HEK293T (cell line): ENCODE measurements at regions not wholly inside any gene's neighbourhood (a gene's known extent, or its start where the extent isn't known, plus 50 kb on each side); places are given as distances from the start of the nearest gene placed in this dataset.

Experiments
- CTCF ChIA-PET: fragments of 350-600 bp; formaldehyde crosslinking; extraction: SDS; loops from one replicate; lab custom pipeline; 2021; ENCODE audit warnings: antibody characterized with exemption, inconsistent platforms; lab: Yijun Ruan, JAX
- POLR2A ChIA-PET: fragments of 350-600 bp; formaldehyde crosslinking; extraction: SDS; loops from one replicate; lab custom pipeline; 2020; ENCODE audit warnings: antibody characterized with exemption, inconsistent platforms; lab: Yijun Ruan, JAX
- DNase-seq: peaks from one replicate; pipeline ENCODE4 v3.0.0; 2012; ENCODE audit warnings: mixed read lengths; ENCODE audit errors: extremely low spot score
- ARNT ChIP-seq: fragments of 450-650 bp; IDR thresholded peaks from 2 replicates; pipeline ENCODE4 v1.6.1; 2017; ENCODE audit warnings: mild to moderate bottlenecking
- BHLHE40 ChIP-seq: fragments of 450-650 bp; IDR thresholded peaks from 2 replicates; pipeline ENCODE4 v1.6.1; 2016; ENCODE audit warnings: mild to moderate bottlenecking, moderate library complexity, borderline replicate concordance
- CTBP1 ChIP-seq: fragments of 450-650 bp; IDR thresholded peaks from 2 replicates; pipeline ENCODE4 v1.6.1; 2016; ENCODE audit warnings: borderline replicate concordance
- ELF4 ChIP-seq: fragments of 450-650 bp; IDR thresholded peaks from 2 replicates; pipeline ENCODE4 v1.6.1; 2017; ENCODE audit warnings: antibody characterized with exemption
- FOXA1 ChIP-seq: fragments of 450-650 bp; IDR thresholded peaks from 2 replicates; pipeline ENCODE4 v1.6.1; 2016; ENCODE audit warnings: mild to moderate bottlenecking
- FOXK2 ChIP-seq: fragments of 450-650 bp; IDR thresholded peaks from 2 replicates; pipeline ENCODE4 v1.6.1; 2016; ENCODE audit warnings: mild to moderate bottlenecking
- FOXM1 ChIP-seq: fragments of 450-650 bp; IDR thresholded peaks from 2 replicates; pipeline ENCODE4 v1.6.1; 2017; ENCODE audit warnings: mild to moderate bottlenecking, borderline replicate concordance
- HDGF ChIP-seq: fragments of 450-650 bp; IDR thresholded peaks from 2 replicates; pipeline ENCODE4 v1.6.1; 2017; ENCODE audit warnings: antibody characterized with exemption, borderline replicate concordance
- L3MBTL2 ChIP-seq: fragments of 450-650 bp; conservative IDR thresholded peaks from 2 replicates; pipeline ENCODE4 v1.6.1; 2016; ENCODE audit warnings: mild to moderate bottlenecking
- LEF1 ChIP-seq: fragments of 450-650 bp; IDR thresholded peaks from 2 replicates; pipeline ENCODE4 v1.6.1; 2017; ENCODE audit warnings: mild to moderate bottlenecking, borderline replicate concordance
- NFRKB ChIP-seq: fragments of 450-650 bp; IDR thresholded peaks from 2 replicates; pipeline ENCODE4 v1.6.1; 2016; ENCODE audit warnings: mild to moderate bottlenecking, moderate library complexity
- PKNOX1 ChIP-seq: fragments of 450-650 bp; IDR thresholded peaks from 2 replicates; pipeline ENCODE4 v1.6.1; 2016
- SP1 ChIP-seq: fragments of 450-650 bp; IDR thresholded peaks from 2 replicates; pipeline ENCODE4 v1.6.1; 2017
- SUZ12 ChIP-seq: fragments of 450-650 bp; IDR thresholded peaks from 2 replicates; pipeline ENCODE4 v1.6.1; 2016; ENCODE audit warnings: mild to moderate bottlenecking
- TARDBP ChIP-seq: fragments of 450-650 bp; IDR thresholded peaks from 2 replicates; pipeline ENCODE4 v1.6.1; 2016
- ZNF384 ChIP-seq: fragments of 450-650 bp; IDR thresholded peaks from 2 replicates; pipeline ENCODE4 v1.6.1; 2016

- CTCF ChIA-PET: no interaction called here
- POLR2A ChIA-PET: no interaction called here
- DNase-seq: no peak
- no peak for TF ChIP-seq ELF4
- no peak for TF ChIP-seq SUZ12
- no peak for TF ChIP-seq TARDBP
- TF ChIP-seq PKNOX1: no peak
- no peak for TF ChIP-seq LEF1
- no peak for TF ChIP-seq SP1
- TF ChIP-seq NFRKB: no peak
- TF ChIP-seq FOXA1: no peak
- no peak for TF ChIP-seq HDGF
- TF ChIP-seq ZNF384: no peak
- TF ChIP-seq FOXM1: no peak
- TF ChIP-seq BHLHE40: no peak
- TF ChIP-seq FOXK2: no peak
Measured at GRCh38 chr2:120491111-120491625, 145.2 kb downstream of the INHBB start.

DNA sequence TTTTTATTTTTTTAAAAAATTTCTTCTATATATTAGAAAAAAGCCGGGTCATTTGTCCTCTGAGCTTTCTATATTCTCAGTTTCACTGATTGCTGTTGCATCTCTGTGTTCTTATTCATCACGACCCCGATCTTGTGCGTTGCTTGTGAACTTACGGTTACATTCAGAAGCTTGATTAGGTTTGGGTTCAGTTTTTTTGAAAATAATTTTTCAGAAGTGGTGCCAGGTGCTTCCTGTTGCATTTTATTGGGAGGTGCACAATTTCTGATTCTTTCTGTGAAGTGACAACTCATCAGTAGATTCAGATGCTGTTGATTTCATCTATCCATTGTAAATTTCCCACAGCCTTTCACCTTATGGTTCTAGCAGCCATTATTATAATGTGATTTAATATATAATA, 147.3 kb downstream of the INHBB start:
- CTCF ChIA-PET: no interaction called here
- POLR2A ChIA-PET: no interaction called here
- no peak for DNase-seq
- TF ChIP-seq ELF4: no peak
- no peak for TF ChIP-seq SUZ12
- no peak for TF ChIP-seq L3MBTL2
- TF ChIP-seq CTBP1: no peak
- no peak for TF ChIP-seq NFRKB
- TF ChIP-seq ZNF384: no peak
- TF ChIP-seq PKNOX1: no peak
- TF ChIP-seq LEF1: no peak
- no peak for TF ChIP-seq BHLHE40
- no peak for TF ChIP-seq TARDBP
- TF ChIP-seq ARNT: no peak
- no peak for TF ChIP-seq FOXA1
- TF ChIP-seq HDGF: no peak
- no peak for TF ChIP-seq FOXK2
- no peak for TF ChIP-seq FOXM1
- TF ChIP-seq SP1: no peak

- no peak for TF ChIP-seq ARNT
- no peak for TF ChIP-seq L3MBTL2
- no peak for TF ChIP-seq TARDBP
- DNase-seq: no peak
- ChIA-PET CTCF (interaction anchor here (0.7 kb wide), 1 partner anchor 58 kb away, joined by 3 read pairs; no protein-coding TSS in a partner anchor), POLR2A (no interaction called here)
Measured at GRCh38 chr2:120494446-120494845, 148.5 kb downstream of the INHBB start.

GRCh38 chr2:120495586-120495985, 149.7 kb downstream of the INHBB start:
- no peak for TF ChIP-seq L3MBTL2
- no peak for TF ChIP-seq SUZ12
- TF ChIP-seq PKNOX1: no peak
- TF ChIP-seq FOXA1: no peak
- no peak for TF ChIP-seq ARNT
- no peak for TF ChIP-seq SP1
- POLR2A ChIA-PET: no interaction called here
- DNase-seq: no peak
- CTCF ChIA-PET: no interaction called here

DNA sequence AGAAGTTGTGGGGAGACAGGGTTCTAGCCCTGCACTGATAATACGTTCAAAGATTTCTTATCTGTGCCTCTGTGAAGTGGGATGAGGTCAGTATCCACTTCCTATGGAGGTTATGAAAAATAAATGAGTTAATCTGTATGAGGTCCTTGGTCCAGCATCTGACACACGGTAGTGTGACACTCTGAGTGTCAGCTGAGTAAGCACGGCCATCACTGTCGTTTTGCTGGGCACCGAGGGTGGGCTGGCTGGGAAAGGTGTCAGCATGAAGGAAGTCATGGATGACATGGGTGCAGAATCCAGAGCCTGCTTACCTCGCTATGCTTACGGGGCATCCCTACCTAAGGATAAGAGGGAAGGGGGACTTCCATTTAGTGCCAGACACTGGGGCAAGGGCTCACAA, 150.3 kb downstream of the INHBB start:
- POLR2A ChIA-PET: no interaction called here
- DNase-seq: no peak
- TF ChIP-seq ZNF384: no peak
- no peak for TF ChIP-seq ARNT
- TF ChIP-seq PKNOX1: no peak
- no peak for TF ChIP-seq L3MBTL2
- TF ChIP-seq TARDBP: no peak
- TF ChIP-seq FOXK2: no peak
- no peak for TF ChIP-seq CTBP1
- TF ChIP-seq SUZ12: no peak
- TF ChIP-seq NFRKB: no peak
- no peak for TF ChIP-seq ELF4
- CTCF ChIA-PET: no interaction called here

DNA sequence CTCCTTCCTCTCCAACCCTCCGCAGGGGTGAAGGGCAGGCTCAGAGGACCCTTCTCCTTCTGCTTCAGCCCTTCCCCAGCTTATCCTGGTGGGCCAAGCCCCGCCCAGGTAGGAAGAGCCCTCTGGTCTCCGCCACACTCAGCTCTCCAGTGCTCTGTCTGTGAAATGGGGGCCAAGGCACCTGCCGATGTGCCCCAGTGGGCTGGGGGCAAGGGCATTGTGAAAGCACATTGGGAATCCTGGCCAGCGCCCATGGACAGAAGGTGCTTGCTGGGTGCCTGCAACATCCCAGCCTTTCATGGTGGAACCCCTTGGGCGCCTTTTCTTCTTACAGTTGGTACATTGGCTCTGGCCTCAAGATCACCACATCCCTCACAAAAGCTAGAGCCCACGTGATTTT, 150.8 kb downstream of the INHBB start:
- DNase-seq: no peak
- ChIA-PET POLR2A (no interaction called here), CTCF (no interaction called here)
- TF ChIP-seq FOXA1: no peak
- TF ChIP-seq CTBP1: no peak
- no peak for TF ChIP-seq FOXK2
- no peak for TF ChIP-seq LEF1
- no peak for TF ChIP-seq PKNOX1
- no peak for TF ChIP-seq HDGF
- TF ChIP-seq FOXM1: no peak
- no peak for TF ChIP-seq L3MBTL2
- TF ChIP-seq ARNT: no peak
- TF ChIP-seq SP1: no peak
- no peak for TF ChIP-seq ELF4
- TF ChIP-seq NFRKB: no peak
- TF ChIP-seq SUZ12: no peak
- TF ChIP-seq BHLHE40: no peak
- no peak for TF ChIP-seq ZNF384
- TF ChIP-seq TARDBP: no peak
